ENCODE measurements at regions not wholly inside any gene's neighbourhood (a gene's known extent, or its start where the extent isn't known, plus 50 kb on each side); places are given as distances from the start of the nearest gene placed in this dataset.

- TF ChIP-seq POLR2A (IDR thresholded peaks at IDR 0.05), result no peak
- TF ChIP-seq CTCF (IDR thresholded peaks at IDR 0.05), result no peak
- no peak for TF ChIP-seq POLR2AphosphoS5 (IDR thresholded peaks at IDR 0.05)
Measured at GRCh38 chr5:109575506-109575905, 114.2 kb upstream of the MAN2A1 start.
